Uterus (tissue), 2 donors: ENCODE measurements at regions not wholly inside any gene's neighbourhood (a gene's known extent, or its start where the extent isn't known, plus 50 kb on each side); places are given as distances from the start of the nearest gene placed in this dataset.

ENCODE experiments used
- POLR2A ChIP-seq, 2 donors: fragments of 450-650 bp; IDR thresholded peaks; one replicate each; pipeline ENCODE4 v1.6.1; 2016; ENCODE audit warnings: antibody characterized with exemption in 2 of 2, mild to moderate bottlenecking in 1 of 2, moderate library complexity in 1 of 2
- TF ChIP-seq, protein P1 (sequence below), 4 experiments: fragments of 200-600 bp in 2 of 4; fragments of 450-650 bp in 2 of 4; sonication (generic) in 2 of 4; IDR thresholded peaks; one replicate each; pipeline ENCODE4 v1.5.1; 2016 to 2019; ENCODE audit warnings: antibody characterized with exemption in 4 of 4, mild to moderate bottlenecking in 2 of 4, moderate library complexity in 1 of 4

DNA sequence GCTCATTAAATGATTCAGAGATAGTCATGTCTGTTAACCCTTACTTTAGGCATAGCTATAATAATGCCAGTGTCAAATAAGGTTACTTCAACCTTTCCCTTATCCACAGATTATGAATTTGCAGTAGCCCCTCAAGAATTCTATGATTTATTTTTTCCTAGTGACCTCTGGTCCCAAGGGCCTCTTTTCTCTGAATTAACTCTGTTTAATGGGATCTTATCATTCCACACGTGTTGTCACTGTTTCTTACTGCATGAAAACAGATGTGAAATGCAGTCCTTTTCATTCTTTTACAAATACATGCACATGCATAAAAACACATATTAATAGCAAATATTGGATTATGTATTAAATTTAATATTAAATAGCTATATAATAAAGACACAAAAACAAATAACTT, 667.7 kb upstream of the FOXG1 start:
- TF ChIP-seq, protein P1, sequence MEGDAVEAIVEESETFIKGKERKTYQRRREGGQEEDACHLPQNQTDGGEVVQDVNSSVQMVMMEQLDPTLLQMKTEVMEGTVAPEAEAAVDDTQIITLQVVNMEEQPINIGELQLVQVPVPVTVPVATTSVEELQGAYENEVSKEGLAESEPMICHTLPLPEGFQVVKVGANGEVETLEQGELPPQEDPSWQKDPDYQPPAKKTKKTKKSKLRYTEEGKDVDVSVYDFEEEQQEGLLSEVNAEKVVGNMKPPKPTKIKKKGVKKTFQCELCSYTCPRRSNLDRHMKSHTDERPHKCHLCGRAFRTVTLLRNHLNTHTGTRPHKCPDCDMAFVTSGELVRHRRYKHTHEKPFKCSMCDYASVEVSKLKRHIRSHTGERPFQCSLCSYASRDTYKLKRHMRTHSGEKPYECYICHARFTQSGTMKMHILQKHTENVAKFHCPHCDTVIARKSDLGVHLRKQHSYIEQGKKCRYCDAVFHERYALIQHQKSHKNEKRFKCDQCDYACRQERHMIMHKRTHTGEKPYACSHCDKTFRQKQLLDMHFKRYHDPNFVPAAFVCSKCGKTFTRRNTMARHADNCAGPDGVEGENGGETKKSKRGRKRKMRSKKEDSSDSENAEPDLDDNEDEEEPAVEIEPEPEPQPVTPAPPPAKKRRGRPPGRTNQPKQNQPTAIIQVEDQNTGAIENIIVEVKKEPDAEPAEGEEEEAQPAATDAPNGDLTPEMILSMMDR (IDR thresholded peaks at IDR 0.05), result no peak
- no peak for TF ChIP-seq POLR2A (IDR thresholded peaks at IDR 0.05)
